NCI-H1930 (cell line): ENCODE measurements at regions not wholly inside any gene's neighbourhood (a gene's known extent, or its start where the extent isn't known, plus 50 kb on each side); places are given as distances from the start of the nearest gene placed in this dataset.
"Not testable (repeated sequence)": the region's sequence is repeated elsewhere in the genome, so short reads cannot be mapped to it uniquely, and the experiment has no call there.

Experiments used
- DNase-seq, 2 experiments: peaks; one replicate each; lab custom pipeline; 2025; lab: John Stamatoyannopoulos, UW

GRCh38 chr7:46292741-46293140, 371.7 kb upstream of the IGFBP3 start:
- DNase-seq, result no peak

DNA sequence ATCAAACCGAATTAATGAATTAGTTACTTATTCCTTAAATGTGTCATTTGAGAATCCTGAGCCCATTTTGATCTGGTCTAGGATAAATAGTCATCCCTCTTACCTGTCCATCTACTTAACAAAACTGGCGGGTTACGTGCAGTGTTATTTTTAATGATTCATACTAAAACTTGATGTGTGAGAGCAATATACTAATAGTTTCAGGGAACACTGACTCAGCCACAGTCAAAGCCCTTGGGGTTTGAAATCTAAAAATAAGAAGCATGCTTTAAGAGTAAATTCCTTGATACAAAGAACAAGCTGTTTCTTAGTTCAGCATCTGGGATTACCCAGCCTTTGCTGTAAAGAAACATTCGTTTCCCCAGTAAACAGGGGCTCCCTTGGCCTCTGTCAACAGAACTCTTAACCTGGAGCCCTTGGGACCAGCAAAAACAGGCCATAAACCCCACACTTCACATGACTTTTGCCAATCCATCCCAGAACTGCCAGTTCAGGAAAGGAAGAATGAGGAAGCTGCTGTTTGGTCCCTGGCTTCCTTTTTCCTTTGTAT, 370.6 kb upstream of the IGFBP3 start:
- no peak for DNase-seq

DNA sequence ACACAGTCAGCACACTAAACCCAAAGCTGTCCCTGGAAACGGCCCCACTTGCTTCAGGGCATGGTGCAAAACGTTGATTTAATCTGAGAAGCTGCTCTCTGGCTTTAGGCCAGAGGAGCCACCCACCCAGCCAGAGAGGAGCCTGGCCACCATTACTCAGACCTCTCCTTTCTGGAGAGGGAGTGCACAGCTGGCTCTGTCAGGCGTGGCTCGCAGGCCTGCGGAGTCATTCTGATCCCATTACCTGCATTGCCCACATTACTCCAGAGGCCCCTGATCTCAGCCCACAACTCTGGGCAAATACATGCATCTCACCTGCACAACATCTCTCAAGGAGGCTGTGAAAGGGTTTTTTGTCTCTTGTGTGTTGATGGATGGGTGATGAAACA, 370.0 kb upstream of the IGFBP3 start:
- no peak for DNase-seq

GRCh38 chr7:46290374-46291049, 369.4 kb upstream of the IGFBP3 start:
- DNase-seq, result no peak

DNA sequence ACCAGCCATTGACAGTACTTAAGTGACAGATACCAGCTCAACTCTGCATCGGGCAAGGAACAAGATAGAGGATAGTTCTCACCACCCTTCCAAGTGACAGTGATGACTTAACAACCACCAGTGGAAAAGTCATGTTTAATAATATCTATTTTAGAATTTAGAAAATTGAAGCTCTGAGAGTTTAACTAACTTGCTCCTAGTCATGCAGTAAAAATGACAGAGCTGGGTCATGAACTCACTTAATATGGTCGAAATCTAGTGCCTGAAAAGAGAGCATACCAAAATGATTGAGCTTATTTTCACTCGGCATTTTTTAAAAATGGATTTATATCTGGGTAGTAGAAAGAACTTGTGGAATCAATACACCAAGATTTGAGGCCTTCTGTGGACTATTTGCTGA, 367.8 kb upstream of the IGFBP3 start:
- DNase-seq, result no peak

- DNase-seq, result no peak
Measured at GRCh38 chr7:46288010-46288409, 366.9 kb upstream of the IGFBP3 start.

GRCh38 chr7:46286957-46287356, 365.9 kb upstream of the IGFBP3 start:
- no peak for DNase-seq

DNA sequence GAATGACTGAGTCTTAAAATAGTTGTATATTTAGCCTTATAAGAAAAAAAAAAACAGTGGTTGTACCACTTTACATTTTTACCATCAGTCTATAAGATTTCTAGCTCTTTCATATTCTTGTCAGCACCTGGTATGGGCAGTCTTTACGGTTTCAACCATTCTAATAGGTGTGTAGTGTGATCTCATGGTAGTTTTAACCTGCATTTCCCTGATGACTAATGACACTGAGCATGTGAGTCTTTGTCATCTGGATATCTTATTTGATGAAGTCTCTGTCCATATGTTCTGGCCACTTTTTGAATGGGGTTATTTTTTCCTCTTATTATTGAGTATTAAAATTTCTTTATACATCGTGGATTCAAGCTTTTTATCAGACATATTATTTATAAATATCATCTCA, 365.3 kb upstream of the IGFBP3 start:
- no peak for DNase-seq

DNA sequence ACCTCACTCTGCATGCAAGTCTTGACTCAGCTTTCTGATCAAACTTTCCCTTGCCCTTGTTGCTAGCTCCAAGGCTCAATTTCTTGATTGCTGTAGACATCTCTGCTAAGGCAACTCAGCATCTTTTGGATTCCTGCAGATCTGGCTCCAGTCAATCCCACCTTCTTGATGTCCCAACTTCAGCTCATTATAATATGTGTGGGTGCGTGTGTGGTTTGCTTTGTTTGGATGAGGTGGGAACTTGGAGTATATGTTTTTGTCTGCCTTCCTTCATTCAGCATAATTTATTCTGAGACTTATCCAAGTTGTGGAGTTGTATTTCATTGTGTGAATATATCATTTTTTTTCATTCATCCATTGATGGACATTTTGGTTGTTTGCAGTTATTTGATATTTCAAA, 364.8 kb upstream of the IGFBP3 start:
- DNase-seq, result no peak

DNA sequence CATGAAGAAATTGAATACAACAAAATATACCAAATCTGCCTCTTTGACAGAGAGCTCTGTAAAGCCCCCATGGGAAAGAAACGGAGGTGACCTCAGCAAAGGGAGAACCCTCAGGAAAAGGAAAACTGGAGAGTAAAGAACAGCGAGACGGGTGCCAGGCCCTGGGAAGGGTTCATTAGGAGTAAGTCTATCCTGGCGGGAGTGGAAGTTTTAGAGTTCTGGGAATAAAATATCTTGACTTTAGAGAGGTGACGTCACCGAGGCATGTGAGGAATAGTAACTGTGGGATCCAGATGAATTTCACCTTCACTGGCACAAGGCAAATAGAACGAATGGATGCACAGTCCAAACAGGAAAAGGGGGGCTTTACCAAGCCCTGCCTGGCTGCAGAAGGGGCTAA, 362.8 kb upstream of the IGFBP3 start:
- no peak for DNase-seq

DNA sequence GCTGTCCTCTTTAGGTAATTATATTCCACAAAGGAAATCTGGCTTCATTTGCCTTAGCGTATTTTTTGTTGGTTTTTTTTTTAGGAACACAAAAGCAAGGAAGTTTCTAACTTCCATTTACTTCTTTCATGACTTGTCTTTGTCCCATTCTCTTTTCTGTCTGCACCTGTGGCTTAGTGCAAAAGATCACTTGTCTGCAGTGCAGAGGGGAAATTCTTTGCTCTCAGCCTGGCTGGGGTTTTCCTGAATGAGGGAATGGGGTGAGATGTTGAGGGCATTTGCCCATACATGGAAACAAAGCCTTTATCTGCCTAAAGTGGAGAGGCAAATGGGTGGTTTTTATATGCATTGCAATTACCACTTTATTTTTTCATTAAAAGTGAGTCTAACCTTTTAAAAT, 361.1 kb upstream of the IGFBP3 start:
- DNase-seq, result no peak

DNA sequence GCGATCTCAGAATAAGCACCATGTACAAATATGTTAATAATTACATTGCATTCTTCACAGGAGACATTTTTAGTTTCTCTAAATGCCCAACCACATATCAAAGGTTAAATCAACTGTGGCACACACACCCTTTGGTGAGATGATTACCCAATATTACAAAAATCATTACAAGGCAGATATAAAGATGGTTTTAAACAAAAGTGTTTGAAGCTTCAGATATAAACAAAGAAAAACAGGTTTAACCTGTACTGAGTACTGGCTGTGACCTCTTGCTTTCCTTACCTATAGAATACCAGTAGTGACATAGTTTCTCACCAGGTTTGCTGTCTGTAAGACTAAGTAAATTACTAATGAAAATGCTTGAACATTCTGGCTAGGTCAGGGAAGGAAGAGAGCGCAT, 360.0 kb upstream of the IGFBP3 start:
- no peak for DNase-seq

DNA sequence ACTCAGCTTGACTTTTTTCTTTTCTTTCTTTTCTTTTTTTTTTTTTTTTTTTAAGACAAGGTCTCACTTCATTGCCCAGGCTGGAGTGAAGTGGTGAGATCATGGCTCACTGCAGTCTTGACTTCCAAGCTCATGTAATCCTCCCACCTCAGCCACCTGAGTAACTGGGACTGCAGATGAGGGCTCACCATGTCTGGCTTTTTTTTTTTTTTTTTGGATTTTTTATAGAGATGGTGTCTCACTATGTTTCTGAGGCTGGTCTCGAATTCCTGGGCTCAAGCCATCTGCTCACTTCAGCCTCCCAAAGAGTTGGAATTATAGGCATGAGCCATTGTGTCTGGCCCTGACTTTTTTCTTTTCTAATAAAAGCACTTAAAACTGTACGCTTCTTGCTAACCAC, 358.2 kb upstream of the IGFBP3 start:
- DNase-seq, result no peak

DNA sequence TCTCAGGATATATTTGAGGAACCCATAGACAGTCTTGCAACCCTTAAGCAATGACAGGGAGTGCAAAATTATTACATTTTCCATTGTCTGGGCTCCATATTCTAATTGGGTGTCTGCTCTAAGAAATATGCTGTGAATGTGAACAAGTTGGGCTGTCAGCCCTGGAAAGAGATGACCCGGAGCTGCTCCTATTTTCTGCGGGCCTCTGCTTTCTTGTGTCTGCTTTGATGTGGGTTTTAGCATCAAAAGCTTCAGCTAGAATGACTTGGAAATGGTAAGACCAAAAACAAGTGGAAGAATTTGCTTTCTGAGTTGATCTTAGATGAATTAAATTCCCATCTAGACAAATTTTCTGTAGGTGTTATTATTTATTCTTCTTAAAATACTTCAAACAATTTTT, 343.6 kb upstream of the IGFBP3 start:
- DNase-seq, result no peak

DNA sequence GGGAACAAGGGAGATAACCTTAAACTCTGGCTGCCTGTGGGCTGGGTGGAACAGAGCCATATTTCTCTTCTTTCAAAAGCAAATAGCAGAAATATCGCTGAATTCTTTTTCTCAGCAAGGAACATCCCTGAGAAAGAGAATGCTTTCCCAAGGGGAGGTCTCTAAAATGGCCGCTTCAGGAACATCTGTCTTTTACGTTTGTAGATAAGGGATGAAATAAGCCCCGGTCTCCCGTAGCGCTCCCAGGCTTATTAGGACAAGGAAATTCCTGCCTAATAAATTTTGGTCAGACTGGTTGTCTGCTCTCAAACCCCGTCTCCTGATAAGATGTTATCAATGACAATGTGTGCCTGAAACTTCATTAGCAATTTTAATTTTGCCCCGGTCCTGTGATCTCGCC, 340.6 kb upstream of the IGFBP3 start:
- DNase-seq, result not testable (repeated sequence)

- DNase-seq, result no peak
Measured at GRCh38 chr7:46259947-46260346, 338.9 kb upstream of the IGFBP3 start.

- no peak for DNase-seq
Measured at GRCh38 chr7:46257761-46258448, 336.8 kb upstream of the IGFBP3 start.

DNA sequence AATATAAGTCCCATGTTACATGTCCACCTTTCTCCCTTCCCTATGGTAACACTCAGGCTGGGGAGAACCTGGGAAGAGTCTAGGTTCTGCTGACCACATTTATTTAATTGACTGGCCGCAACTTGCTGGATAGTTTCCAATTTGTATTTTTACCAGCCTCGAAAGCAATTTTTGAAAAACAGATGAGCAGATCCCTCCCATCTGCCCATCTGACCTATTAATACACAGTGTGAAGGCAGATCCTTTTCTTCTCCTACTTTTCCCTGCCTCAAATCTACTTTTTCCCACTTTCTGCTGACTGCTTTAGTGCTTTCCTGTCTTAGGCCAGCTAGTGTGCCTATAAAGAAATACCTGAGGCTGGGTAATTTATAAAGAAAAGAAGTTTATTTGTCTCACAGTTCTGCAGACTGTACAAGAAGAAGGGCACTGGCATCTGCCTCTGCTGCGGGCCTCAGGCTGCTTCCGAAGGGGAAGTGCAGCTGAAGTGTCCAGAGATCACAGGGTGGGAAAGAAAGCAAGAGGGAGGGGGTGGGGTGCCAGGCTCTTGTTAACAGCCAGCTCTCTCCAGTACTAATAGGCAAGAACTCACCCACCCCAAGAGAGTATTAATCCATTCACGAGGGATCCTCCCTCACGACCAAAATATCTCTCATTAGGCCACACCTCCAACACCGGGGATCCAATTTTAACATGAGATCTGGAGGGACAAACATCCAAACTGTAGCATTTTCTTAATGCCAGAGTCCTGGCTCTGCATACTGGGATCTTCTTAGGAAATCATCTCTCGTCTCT, 336.0 kb upstream of the IGFBP3 start:
- DNase-seq, result no peak

- no peak for DNase-seq
Measured at GRCh38 chr7:46253520-46253919, 332.4 kb upstream of the IGFBP3 start.

GRCh38 chr7:46247664-46248063, 326.6 kb upstream of the IGFBP3 start:
- no peak for DNase-seq

GRCh38 chr7:46245586-46246111, 324.6 kb upstream of the IGFBP3 start:
- no peak for DNase-seq

- DNase-seq, result no peak
Measured at GRCh38 chr7:46244757-46245156, 323.7 kb upstream of the IGFBP3 start.

GRCh38 chr7:46243406-46243805, 322.3 kb upstream of the IGFBP3 start:
- DNase-seq, result no peak
